ENCODE measurements at regions not wholly inside any gene's neighbourhood (a gene's known extent, or its start where the extent isn't known, plus 50 kb on each side); places are given as distances from the start of the nearest gene placed in this dataset.
"Not testable (repeated sequence)": the region's sequence is repeated elsewhere in the genome, so short reads cannot be mapped to it uniquely, and the experiment has no call there.

GRCh38 chr15:35281515-35281914 is 196.4 kb upstream of the NANOGP8 start:
- no peak for DNase-seq

- no peak for DNase-seq
Measured at GRCh38 chr15:35279811-35280210, 194.7 kb upstream of the NANOGP8 start.

GRCh38 chr15:35271371-35272043 is 186.4 kb upstream of the NANOGP8 start:
- no peak for DNase-seq

- no peak for DNase-seq
Measured at GRCh38 chr15:35260941-35261340, 175.8 kb upstream of the NANOGP8 start.

GRCh38 chr15:35260274-35260673 is 175.2 kb upstream of the NANOGP8 start:
- not testable (repeated sequence) for DNase-seq

- DNase-seq, result no peak
Measured at GRCh38 chr15:35256551-35256950, 171.5 kb upstream of the NANOGP8 start.

- no peak for DNase-seq
Measured at GRCh38 chr15:35256141-35256540, 171.0 kb upstream of the NANOGP8 start.

GRCh38 chr15:35254908-35255307 is 169.8 kb upstream of the NANOGP8 start:
- not testable (repeated sequence) for DNase-seq

GRCh38 chr15:35254062-35254461 is 169.0 kb upstream of the NANOGP8 start:
- DNase-seq, result no peak

GRCh38 chr15:35252351-35252865 is 167.3 kb upstream of the NANOGP8 start:
- no peak for DNase-seq

- no peak for DNase-seq
Measured at GRCh38 chr15:35247150-35247549, 162.1 kb upstream of the NANOGP8 start.

GRCh38 chr15:35246451-35246850 is 161.4 kb upstream of the NANOGP8 start:
- DNase-seq, result no peak

- not testable (repeated sequence) for DNase-seq
Measured at GRCh38 chr15:35245681-35246080, 160.6 kb upstream of the NANOGP8 start.

GRCh38 chr15:35244227-35244626 is 159.1 kb upstream of the NANOGP8 start:
- DNase-seq, result no peak

GRCh38 chr15:35243758-35244157 is 158.7 kb upstream of the NANOGP8 start:
- no peak for DNase-seq

- DNase-seq, result not testable (repeated sequence)
Measured at GRCh38 chr15:35239693-35240092, 154.6 kb upstream of the NANOGP8 start.

GRCh38 chr15:35238448-35238847 is 153.4 kb upstream of the NANOGP8 start:
- DNase-seq, result not testable (repeated sequence)

- no peak for DNase-seq
Measured at GRCh38 chr15:35229085-35229484, 144.0 kb upstream of the NANOGP8 start.

- DNase-seq, result no peak
Measured at GRCh38 chr15:35218215-35218614, 133.1 kb upstream of the NANOGP8 start.

- no peak for DNase-seq
Measured at GRCh38 chr15:35215093-35215492, 130.0 kb upstream of the NANOGP8 start.

- DNase-seq, result no peak
Measured at GRCh38 chr15:35211240-35211902, 126.3 kb upstream of the NANOGP8 start.

- no peak for DNase-seq
Measured at GRCh38 chr15:35210370-35210769, 125.3 kb upstream of the NANOGP8 start.

- DNase-seq, result no peak
Measured at GRCh38 chr15:35209838-35210237, 124.7 kb upstream of the NANOGP8 start.

GRCh38 chr15:35208353-35208752 is 123.3 kb upstream of the NANOGP8 start:
- DNase-seq, result no peak

All from retina (tissue), 1 donor.